GM12878 (cell line): ENCODE measurements at regions not wholly inside any gene's neighbourhood (a gene's known extent, or its start where the extent isn't known, plus 50 kb on each side); places are given as distances from the start of the nearest gene placed in this dataset.

Source experiments
- ATAC-seq: fragments of 200-7000 bp; cut with Tn5 transposase; 3 replicates; pipeline ENCODE4 v1.9.1; 2020; ENCODE audit warnings: mild to moderate bottlenecking, moderate library complexity
- BruUV-seq: library from RNA; stranded (reverse); fragments of 400-500 nt; replicated peaks from 2 replicates; lab custom pipeline; 2021; lab: Mats Ljungman, UMichigan
- CTCF ChIA-PET: fragments of 300-600 bp; sonication (Branson Sonifier 250); formaldehyde crosslinking; extraction: SDS; loops from one replicate; lab custom pipeline; 2021; ENCODE audit warnings: inconsistent platforms; lab: Yijun Ruan, JAX
- POLR2A ChIA-PET: fragments of 350-600 bp; formaldehyde crosslinking; extraction: SDS; loops from one replicate; lab custom pipeline; 2021; ENCODE audit warnings: inconsistent platforms; lab: Charles Lee
- RAD21 ChIA-PET: fragments of 300-600 bp; sonication (Branson Sonifier 250); formaldehyde crosslinking; loops from one replicate; lab custom pipeline; 2023; ENCODE audit warnings: antibody characterized with exemption; ENCODE audit not compliant: unreplicated experiment; lab: Charles Lee
- SMC1A ChIA-PET: fragments of 300-600 bp; sonication (Branson Sonifier 250); formaldehyde crosslinking; loops from one replicate; lab custom pipeline; 2023; ENCODE audit not compliant: unreplicated experiment, uncharacterized antibody; lab: Charles Lee
- DNase-seq: peaks from one replicate; pipeline ENCODE4 v3.0.0-alpha.2; 2011; ENCODE audit warnings: low read depth, low spot score
- FAIRE-seq: peaks from 3 replicates; lab custom pipeline; 2011; peaks lifted over from hg19 to GRCh38; lab: Jason Lieb, UNC
- H2AFZ ChIP-seq: 2 replicates; pipeline ENCODE4 v1.6.0; 2011; ENCODE audit warnings: low read depth, low read length, control low read depth; ENCODE audit not compliant: control insufficient read depth
- H3K27ac ChIP-seq: 2 replicates; pipeline ENCODE4 v1.5.1; 2011; ENCODE audit warnings: control low read depth; ENCODE audit not compliant: control insufficient read depth, insufficient read depth
- H3K27me3 ChIP-seq, 2 experiments: replicated peaks in 1 of 2; 2 replicates each; pipeline versions ENCODE4 v1.6.0 to v1.6.1; 2011; ENCODE audit warnings: low read length in 1 of 2; ENCODE audit not compliant: control insufficient read depth in 2 of 2, insufficient read depth in 2 of 2
- H3K36me3 ChIP-seq, 2 experiments: 2 replicates each; pipeline ENCODE4 v1.5.1; 2011; ENCODE audit warnings: low read length in 1 of 2; ENCODE audit not compliant: control insufficient read depth in 2 of 2, insufficient read depth in 2 of 2
- H3K4me1 ChIP-seq: 2 replicates; pipeline ENCODE4 v1.6.1; 2011; ENCODE audit warnings: mild to moderate bottlenecking, low read length, moderate library complexity, mixed read lengths; ENCODE audit not compliant: control insufficient read depth, insufficient read depth
- H3K4me2 ChIP-seq: 2 replicates; pipeline ENCODE4 v1.6.0; 2011; ENCODE audit warnings: control low read depth; ENCODE audit not compliant: control insufficient read depth, insufficient read depth
- H3K4me3 ChIP-seq: fragments of 200-600 bp; sonication (generic); 2 replicates; pipeline ENCODE4 v1.5.1; 2016
- H3K79me2 ChIP-seq: 2 replicates; pipeline ENCODE4 v1.6.0; 2011; ENCODE audit warnings: low read length; ENCODE audit not compliant: control insufficient read depth, insufficient read depth
- H3K9ac ChIP-seq: 2 replicates; pipeline ENCODE4 v1.8.0; 2011; ENCODE audit warnings: low read length, control low read depth, mixed read lengths; ENCODE audit not compliant: control insufficient read depth, insufficient read depth
- H3K9me3 ChIP-seq: replicated peaks from 3 replicates; pipeline ENCODE4 v1.5.1; 2011; ENCODE audit warnings: mild to moderate bottlenecking, low read length; ENCODE audit not compliant: control insufficient read depth, insufficient read depth
- H4K20me1 ChIP-seq: 2 replicates; pipeline ENCODE4 v1.6.0; 2011; ENCODE audit not compliant: control insufficient read depth, insufficient read depth
- ATF7 ChIP-seq: fragments of 450-650 bp; IDR thresholded peaks from 2 replicates; pipeline ENCODE4 v1.6.1; 2016; ENCODE audit warnings: low read depth, mild to moderate bottlenecking
- EGR1 ChIP-seq, 2 experiments: IDR thresholded peaks; 1 replicate in 1 of 2; 2 replicates in 1 of 2; pipeline ENCODE4 v1.6.1; 2011 to 2012; ENCODE audit warnings: low read depth in 2 of 2, low read length in 2 of 2, borderline replicate concordance in 1 of 2, mild to moderate bottlenecking in 1 of 2, moderate library complexity in 1 of 2
- HDAC6 ChIP-seq: fragments of 200-600 bp; sonication (generic); IDR thresholded peaks from one replicate; pipeline ENCODE4 v1.8.0; 2017; ENCODE audit warnings: antibody characterized with exemption; ENCODE audit not compliant: unreplicated experiment
- HDGF ChIP-seq: fragments of 450-650 bp; IDR thresholded peaks from 2 replicates; pipeline ENCODE4 v1.6.1; 2016; ENCODE audit warnings: antibody characterized with exemption
- IKZF1 ChIP-seq: fragments of 450-650 bp; conservative IDR thresholded peaks from 2 replicates; pipeline ENCODE4 v1.6.1; 2017; ENCODE audit warnings: antibody characterized with exemption, mild to moderate bottlenecking
- JUNB ChIP-seq: IDR thresholded peaks from 2 replicates; pipeline ENCODE4 v1.6.1; 2016; ENCODE audit warnings: antibody characterized with exemption, mild to moderate bottlenecking
- NFXL1 ChIP-seq: fragments of 450-650 bp; IDR thresholded peaks from 2 replicates; pipeline ENCODE4 v1.6.1; 2017; ENCODE audit warnings: antibody characterized with exemption, mild to moderate bottlenecking, borderline replicate concordance
- RBBP5 ChIP-seq: fragments of 200-600 bp; sonication (generic); conservative IDR thresholded peaks from 2 replicates; pipeline ENCODE4 v1.6.1; 2016
- RELA ChIP-seq: fragments of 450-650 bp; IDR thresholded peaks from 2 replicates; pipeline ENCODE4 v1.8.0; 2014; ENCODE audit warnings: borderline replicate concordance; ENCODE audit not compliant: partially characterized antibody
- STAT3 ChIP-seq: IDR thresholded peaks from 2 replicates; pipeline ENCODE4 v1.6.1; 2011; ENCODE audit warnings: low read depth, low read length, improper control_type of control experiment
- ZNF207 ChIP-seq: fragments of 450-650 bp; IDR thresholded peaks from 2 replicates; pipeline ENCODE4 v1.6.1; 2014; ENCODE audit warnings: antibody characterized with exemption, mild to moderate bottlenecking, borderline replicate concordance
- ZNF622 ChIP-seq: fragments of 450-650 bp; IDR thresholded peaks from 2 replicates; pipeline ENCODE4 v1.6.1; 2017; ENCODE audit warnings: mild to moderate bottlenecking, inconsistent platforms
- WGBS: methylation state at CpG from one replicate; pipeline ENCODE4 v1.1.6; 2016; ENCODE audit warnings: low lambda C conversion rate; ENCODE audit not compliant: insufficient replicate concordance, insufficient coverage; ENCODE audit errors: missing lambda C conversion rate; 5-methylcytosine and 5-hydroxymethylcytosine counted together
- in situ Hi-C: fragments of 300-500 bp; cut with MboI; formaldehyde crosslinking; loops from 9 replicates; pipeline ENCODE4 v1.14.3; 2018; ENCODE audit warnings: mixed read lengths
- intact Hi-C: fragments of 100-400 bp; cut with micrococcal nuclease; formaldehyde crosslinking; loops from one replicate; pipeline ENCODE4 v1.14.2; 2022; ENCODE audit not compliant: unreplicated experiment

DNA sequence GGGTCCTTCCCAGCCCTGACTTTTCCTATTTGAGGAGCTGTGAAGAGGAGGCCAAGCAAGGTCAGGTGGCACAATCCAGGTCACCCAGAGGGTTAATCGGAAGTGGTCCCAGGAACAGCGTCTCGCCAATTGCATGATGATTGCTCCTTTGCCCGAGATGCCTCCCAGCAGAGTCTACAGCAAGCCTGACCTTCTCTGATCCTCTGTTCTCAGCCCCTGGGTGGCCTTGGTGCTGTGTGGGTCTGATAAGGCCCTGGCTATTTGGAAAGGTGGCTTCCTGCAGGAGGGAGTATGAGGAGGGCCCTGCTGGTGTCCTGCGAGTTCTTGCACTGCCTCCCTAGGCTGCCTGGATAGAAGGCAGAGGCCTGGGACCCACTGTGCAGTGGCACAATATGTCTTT lies 116.2 kb downstream of the FOXD2 start:
- in situ Hi-C loops (no loop called here), intact Hi-C loops (no loop called here)
- Histone ChIP-seq H3K79me2 (no peaks in the 10 kb centered on the region), H4K20me1 (no peaks in the 10 kb centered on the region), H3K9me3 (no peaks in the 10 kb centered on the region), H3K4me2 (no peak overlapping the region), H3K27me3 (no peaks in the 10 kb centered on the region; a peak in 1 of 4 replicates), H3K4me1 (no peaks in the 10 kb centered on the region), H3K4me3 (no peak overlapping the region), H3K9ac (no peak overlapping the region), H3K27ac (no peak overlapping the region), H3K36me3 (no peaks in the 10 kb centered on the region), H2AFZ (no peak overlapping the region)
- WGBS = 28% methylated on average over 5 of the region's 5 CpGs
- SMC1A ChIA-PET = interaction anchor here (0.9 kb wide), 1 partner anchor 26 kb away, joined by 3 read pairs; no protein-coding TSS in a partner anchor
- DNase-seq (no peak), ATAC-seq (no peak), FAIRE-seq (no peak)
- CTCF ChIA-PET = interaction anchor here (0.9 kb wide), 1 partner anchor 164 kb away, joined by 3 read pairs; no protein-coding TSS in a partner anchor
- TF ChIP-seq ATF7 (no peak), HDAC6 (no peak), RELA (no peak), NFXL1 (no peak), HDGF (no peak), STAT3 (no peak), IKZF1 (no peak), ZNF207 (no peak), RBBP5 (no peak), JUNB (no peak), EGR1 (IDR thresholded peaks at IDR 0.05; ENCODE audit: borderline replicate concordance in 1 of 2, low read depth in 2 of 2, low read length in 2 of 2) (no peak), ZNF622 (no peak)
- RAD21 ChIA-PET = no interaction called here
- POLR2A ChIA-PET = no interaction called here
- BruUV-seq = no TSS peak
